HepG2 (cell line): ENCODE measurements at regions not wholly inside any gene's neighbourhood (a gene's known extent, or its start where the extent isn't known, plus 50 kb on each side); places are given as distances from the start of the nearest gene placed in this dataset.

Experiments used
- HOXA5 ChIP-seq: sonication (generic); formaldehyde crosslinking; IDR thresholded peaks from 2 replicates; pipeline ENCODE4 v1.4.0; 2020; ENCODE audit warnings: missing genetic modification reagents
- JDP2 ChIP-seq: sonication (generic); formaldehyde crosslinking; IDR thresholded peaks from 2 replicates; pipeline ENCODE4 v1.8.1; 2022; ENCODE audit warnings: missing genetic modification reagents, borderline replicate concordance
- KDM1A ChIP-seq: IDR thresholded peaks from 2 replicates; pipeline ENCODE4 v1.6.1; 2016; ENCODE audit warnings: missing compliant biosample characterization
- KLF12 ChIP-seq: sonication (generic); formaldehyde crosslinking; IDR thresholded peaks from 2 replicates; pipeline ENCODE4 v1.4.0; 2020; ENCODE audit warnings: missing genetic modification reagents, borderline replicate concordance
- LRRFIP1 ChIP-seq: sonication (generic); formaldehyde crosslinking; conservative IDR thresholded peaks from 2 replicates; pipeline ENCODE4 v1.4.0; 2020; ENCODE audit warnings: missing genetic modification reagents
- MEIS1 ChIP-seq: sonication (generic); formaldehyde crosslinking; IDR thresholded peaks from 2 replicates; pipeline ENCODE4 v1.9.0; 2021; ENCODE audit warnings: mild to moderate bottlenecking, missing genetic modification reagents, moderate library complexity, borderline replicate concordance
- NFAT5 ChIP-seq: sonication (generic); formaldehyde crosslinking; IDR thresholded peaks from 2 replicates; pipeline ENCODE4 v1.4.0; 2020; ENCODE audit warnings: missing genetic modification reagents
- NFATC3 ChIP-seq: sonication (generic); formaldehyde crosslinking; IDR thresholded peaks from 2 replicates; pipeline ENCODE4 v1.5.1; 2020; ENCODE audit warnings: mild to moderate bottlenecking, missing genetic modification reagents
- NFKB2 ChIP-seq: sonication (generic); formaldehyde crosslinking; IDR thresholded peaks from 2 replicates; pipeline ENCODE4 v1.4.0; 2020; ENCODE audit warnings: missing genetic modification reagents, borderline replicate concordance
- SATB2 ChIP-seq: sonication (generic); formaldehyde crosslinking; IDR thresholded peaks from 2 replicates; pipeline ENCODE4 v1.5.0; 2020; ENCODE audit warnings: missing genetic modification reagents
- SOX13 ChIP-seq, 3 experiments: fragments of 450-650 bp in 1 of 3; sonication (generic) in 1 of 3; formaldehyde crosslinking in 1 of 3; IDR thresholded peaks in 2 of 3; conservative IDR thresholded peaks in 1 of 3; 2 replicates each; pipeline versions ENCODE4 v1.5.0 to v1.6.1; 2016 to 2020; ENCODE audit warnings: antibody characterized with exemption in 1 of 3, mild to moderate bottlenecking in 1 of 3, missing compliant biosample characterization in 1 of 3, missing genetic modification reagents in 1 of 3, moderate library complexity in 1 of 3
- THAP8 ChIP-seq: sonication (generic); formaldehyde crosslinking; IDR thresholded peaks from 2 replicates; pipeline ENCODE4 v1.5.1; 2020; ENCODE audit warnings: missing genetic modification reagents, mild to moderate bottlenecking, borderline replicate concordance
- ZFP36L2 ChIP-seq: sonication (generic); formaldehyde crosslinking; IDR thresholded peaks from 2 replicates; pipeline ENCODE4 v1.4.0; 2020; ENCODE audit warnings: missing genetic modification reagents
- ZNF563 ChIP-seq: sonication (generic); formaldehyde crosslinking; IDR thresholded peaks from 2 replicates; pipeline ENCODE4 v1.8.0; 2022; ENCODE audit warnings: mild to moderate bottlenecking, moderate library complexity, missing genetic modification reagents
- ZNF616 ChIP-seq: sonication (generic); formaldehyde crosslinking; IDR thresholded peaks from 2 replicates; pipeline ENCODE4 v1.5.0; 2020; ENCODE audit warnings: low read depth, mild to moderate bottlenecking, missing genetic modification reagents
- TF ChIP-seq, protein P1 (sequence below): sonication (generic); formaldehyde crosslinking; IDR thresholded peaks from 2 replicates; pipeline ENCODE4 v1.4.0; 2020; ENCODE audit warnings: missing genetic modification reagents, borderline replicate concordance

GRCh38 chr6:137724018-137724403 is 143.0 kb upstream of the TNFAIP3 start (continued):
- TF ChIP-seq SOX13 (IDR thresholded peaks at IDR 0.05) = no peak
- TF ChIP-seq SOX13 (CRISPR knock-in tag; conservative IDR thresholded peaks at IDR 0.05 in 1 of 2, IDR thresholded peaks at IDR 0.05 in 1 of 2) = peak in 1 of 2 experiments; percentile 65; a peak in 2 of 4 replicates
- TF ChIP-seq ZFP36L2 (CRISPR knock-in tag) = 0 out of 2 replicates have a peak, but pooled peaks have one; percentile 13
- TF ChIP-seq, protein P1, sequence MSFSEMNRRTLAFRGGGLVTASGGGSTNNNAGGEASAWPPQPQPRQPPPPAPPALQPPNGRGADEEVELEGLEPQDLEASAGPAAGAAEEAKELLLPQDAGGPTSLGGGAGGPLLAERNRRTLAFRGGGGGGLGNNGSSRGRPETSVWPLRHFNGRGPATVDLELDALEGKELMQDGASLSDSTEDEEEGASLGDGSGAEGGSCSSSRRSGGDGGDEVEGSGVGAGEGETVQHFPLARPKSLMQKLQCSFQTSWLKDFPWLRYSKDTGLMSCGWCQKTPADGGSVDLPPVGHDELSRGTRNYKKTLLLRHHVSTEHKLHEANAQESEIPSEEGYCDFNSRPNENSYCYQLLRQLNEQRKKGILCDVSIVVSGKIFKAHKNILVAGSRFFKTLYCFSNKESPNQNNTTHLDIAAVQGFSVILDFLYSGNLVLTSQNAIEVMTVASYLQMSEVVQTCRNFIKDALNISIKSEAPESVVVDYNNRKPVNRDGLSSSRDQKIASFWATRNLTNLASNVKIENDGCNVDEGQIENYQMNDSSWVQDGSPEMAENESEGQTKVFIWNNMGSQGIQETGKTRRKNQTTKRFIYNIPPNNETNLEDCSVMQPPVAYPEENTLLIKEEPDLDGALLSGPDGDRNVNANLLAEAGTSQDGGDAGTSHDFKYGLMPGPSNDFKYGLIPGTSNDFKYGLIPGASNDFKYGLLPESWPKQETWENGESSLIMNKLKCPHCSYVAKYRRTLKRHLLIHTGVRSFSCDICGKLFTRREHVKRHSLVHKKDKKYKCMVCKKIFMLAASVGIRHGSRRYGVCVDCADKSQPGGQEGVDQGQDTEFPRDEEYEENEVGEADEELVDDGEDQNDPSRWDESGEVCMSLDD = peak; percentile 67; the same call in 1 of the 2 replicates
- no peak; the same call in 1 of the 2 replicates for TF ChIP-seq NFATC3 (CRISPR knock-in tag)
- TF ChIP-seq LRRFIP1 (CRISPR knock-in tag) = no peak
- peak; percentile 77; the same call in 1 of the 2 replicates for TF ChIP-seq HOXA5 (CRISPR knock-in tag)
- no peak for TF ChIP-seq ZNF616
- TF ChIP-seq SATB2 = peak; percentile 93
- no peak for TF ChIP-seq JDP2 (CRISPR knock-in tag)
- TF ChIP-seq MEIS1 (CRISPR knock-in tag) = no peak; the same call in 1 of the 2 replicates
- no peak for TF ChIP-seq THAP8 (CRISPR knock-in tag)
- TF ChIP-seq KLF12 (CRISPR knock-in tag) = no peak
- peak; percentile 86; the same call in 1 of the 2 replicates for TF ChIP-seq NFAT5 (CRISPR knock-in tag)
- peak; percentile 35; the same call in 1 of the 2 replicates for TF ChIP-seq KDM1A (CRISPR knock-in tag)
- TF ChIP-seq ZNF563 (CRISPR knock-in tag) = peak; percentile 63; the same call in 1 of the 2 replicates
- TF ChIP-seq NFKB2 (CRISPR knock-in tag) = peak; percentile 70; the same call in 1 of the 2 replicates
